Liver (tissue), 8 donors: ENCODE measurements at regions not wholly inside any gene's neighbourhood (a gene's known extent, or its start where the extent isn't known, plus 50 kb on each side); places are given as distances from the start of the nearest gene placed in this dataset.

ENCODE experiments used
- DNase-seq: peaks from one replicate; pipeline ENCODE4 v3.0.0-alpha.2; 2017; ENCODE audit warnings: low spot score
- H3K27ac ChIP-seq, 2 donors: one replicate each; pipeline ENCODE4 v1.7.0; 2013; ENCODE audit warnings: inconsistent platforms in 2 of 2, low read length in 2 of 2, control low read depth in 1 of 2, low read depth in 1 of 2, mild to moderate bottlenecking in 1 of 2
- H3K27me3 ChIP-seq, 4 donors: one replicate each; pipeline versions ENCODE4 v1.6.1 to v1.7.0; 2013; ENCODE audit warnings: low read length in 3 of 4, inconsistent platforms in 1 of 4, mild to moderate bottlenecking in 1 of 4, moderate library complexity in 1 of 4; ENCODE audit not compliant: control insufficient read depth in 4 of 4, insufficient read depth in 4 of 4
- H3K36me3 ChIP-seq, 4 donors: one replicate each; pipeline versions ENCODE4 v1.6.1 to v1.7.0; 2013; ENCODE audit warnings: low read length in 3 of 4, mild to moderate bottlenecking in 3 of 4, low read depth in 1 of 4, moderate library complexity in 1 of 4; ENCODE audit not compliant: control insufficient read depth in 4 of 4, insufficient read depth in 3 of 4
- H3K4me1 ChIP-seq, 4 donors: one replicate each; pipeline versions ENCODE4 v1.6.1 to v1.7.0; 2013; ENCODE audit warnings: low read length in 3 of 4, mild to moderate bottlenecking in 3 of 4, moderate library complexity in 1 of 4; ENCODE audit not compliant: control insufficient read depth in 4 of 4, insufficient read depth in 4 of 4
- H3K4me3 ChIP-seq, 3 donors: one replicate each; pipeline versions ENCODE4 v1.6.1 to v1.7.0; 2013; ENCODE audit warnings: low read length in 3 of 3, control low read depth in 1 of 3, low read depth in 1 of 3, mild to moderate bottlenecking in 1 of 3
- H3K9ac ChIP-seq, 2 donors: one replicate each; pipeline ENCODE4 v1.7.0; 2013; ENCODE audit warnings: low read length in 2 of 2, mild to moderate bottlenecking in 2 of 2, moderate library complexity in 2 of 2, control low read depth in 1 of 2, low read depth in 1 of 2
- H3K9me3 ChIP-seq, 4 donors: one replicate each; pipeline versions ENCODE4 v1.6.1 to v1.7.0; 2013; ENCODE audit warnings: low read length in 3 of 4; ENCODE audit not compliant: control insufficient read depth in 4 of 4
- CTCF ChIP-seq: fragments of 150-350 bp; IDR thresholded peaks from 2 replicates; pipeline ENCODE4 v1.5.1; 2017; ENCODE audit warnings: improper control_type of control experiment, low read depth, low read length; ENCODE audit not compliant: missing input control
- EGR1 ChIP-seq, 2 donors: IDR thresholded peaks; 2 replicates each; pipeline ENCODE4 v1.6.1; 2016 to 2018; ENCODE audit warnings: antibody characterized with exemption in 2 of 2, low read depth in 2 of 2
- FOXA1 ChIP-seq: IDR thresholded peaks from 2 replicates; pipeline ENCODE4 v1.6.1; 2016; ENCODE audit warnings: antibody characterized with exemption
- FOXA2 ChIP-seq: IDR thresholded peaks from 2 replicates; pipeline ENCODE4 v1.6.1; 2016; ENCODE audit warnings: antibody characterized with exemption
- GABPA ChIP-seq, 2 donors: IDR thresholded peaks in 1 of 2; conservative IDR thresholded peaks in 1 of 2; 2 replicates each; pipeline ENCODE4 v1.6.1; 2016; ENCODE audit warnings: antibody characterized with exemption in 2 of 2, mild to moderate bottlenecking in 1 of 2, moderate library complexity in 1 of 2
- HNF4A ChIP-seq, 2 donors: conservative IDR thresholded peaks; 2 replicates each; pipeline ENCODE4 v1.6.1; 2016; ENCODE audit warnings: antibody characterized with exemption in 2 of 2, mild to moderate bottlenecking in 2 of 2
- HNF4G ChIP-seq: IDR thresholded peaks from 2 replicates; pipeline ENCODE4 v1.6.1; 2016; ENCODE audit warnings: antibody characterized with exemption
- JUND ChIP-seq, 2 donors: IDR thresholded peaks; 2 replicates each; pipeline ENCODE4 v1.6.1; 2016; ENCODE audit warnings: antibody characterized with exemption in 2 of 2
- NR2F2 ChIP-seq: IDR thresholded peaks from 2 replicates; pipeline ENCODE4 v1.6.1; 2016; ENCODE audit warnings: antibody characterized with exemption
- RAD21 ChIP-seq, 2 donors: IDR thresholded peaks; 2 replicates each; pipeline ENCODE4 v1.6.1; 2016; ENCODE audit warnings: antibody characterized with exemption in 2 of 2, mild to moderate bottlenecking in 2 of 2
- REST ChIP-seq: IDR thresholded peaks from 2 replicates; pipeline ENCODE4 v1.6.1; 2016; ENCODE audit warnings: antibody characterized with exemption, mild to moderate bottlenecking
- RXRA ChIP-seq, 2 donors: IDR thresholded peaks; 2 replicates each; pipeline ENCODE4 v1.6.1; 2017 to 2018; ENCODE audit warnings: antibody characterized with exemption in 2 of 2, mild to moderate bottlenecking in 1 of 2
- SP1 ChIP-seq: IDR thresholded peaks from 2 replicates; pipeline ENCODE4 v1.6.1; 2018; ENCODE audit warnings: antibody characterized with exemption, mild to moderate bottlenecking
- TAF1 ChIP-seq: conservative IDR thresholded peaks from 2 replicates; pipeline ENCODE4 v1.6.1; 2016; ENCODE audit warnings: antibody characterized with exemption, mild to moderate bottlenecking
- YY1 ChIP-seq: IDR thresholded peaks from 2 replicates; pipeline ENCODE4 v1.6.1; 2016; ENCODE audit warnings: antibody characterized with exemption, mild to moderate bottlenecking
- WGBS: extraction: QIAGEN DNeasy Blood & Tissue Kit; methylation state at CpG from one replicate; pipeline ENCODE4 v1.1.7; 2013; 5-methylcytosine and 5-hydroxymethylcytosine counted together
- TF ChIP-seq, protein P1 (sequence below): IDR thresholded peaks from 2 replicates; pipeline ENCODE4 v1.6.1; 2016; ENCODE audit warnings: antibody characterized with exemption
- TF ChIP-seq, protein P2 (sequence below): IDR thresholded peaks from 2 replicates; pipeline ENCODE4 v1.6.1; 2016; ENCODE audit warnings: antibody characterized with exemption
- TF ChIP-seq, protein P3 (sequence below): IDR thresholded peaks from 2 replicates; pipeline ENCODE4 v1.6.1; 2016; ENCODE audit warnings: antibody characterized with exemption
- donor health status: healthy.
- donor health status: healthy.
- donor health status: healthy.
- donor health status: healthy.
- donor health status: healthy.

DNA sequence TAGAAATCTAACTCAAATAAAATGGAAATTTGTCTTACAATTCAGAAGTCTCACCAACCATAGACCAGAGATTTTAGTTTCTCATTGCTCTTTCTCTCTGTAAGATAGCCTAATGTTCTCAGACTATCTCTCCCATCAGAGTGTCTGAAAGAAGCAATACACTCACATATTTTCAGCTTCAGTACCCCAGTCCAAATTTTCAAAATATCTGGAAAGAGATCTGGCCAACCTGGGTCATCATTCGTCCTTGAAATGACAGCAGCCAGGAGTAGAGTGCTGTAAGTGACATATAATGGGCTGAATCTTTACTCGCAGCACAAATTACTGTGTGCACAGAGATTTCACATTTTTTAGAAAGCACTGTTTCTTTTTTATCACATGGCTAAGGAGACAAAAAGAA, 313.3 kb upstream of the PRR16 start:
- no peak for DNase-seq
- no peaks in the 10 kb centered on the region for H3K4me1 ChIP-seq
- H3K27ac ChIP-seq: no peak overlapping the region
- TF ChIP-seq JUND (IDR thresholded peaks at IDR 0.05) (no peak), TAF1 (no peak), FOXA1 (no peak), HNF4G (no peak), NR2F2 (no peak), EGR1 (IDR thresholded peaks at IDR 0.05; ENCODE audit: low read depth in 2 of 2) (no peak), REST (no peak), HNF4A (conservative IDR thresholded peaks at IDR 0.05) (no peak), GABPA (IDR thresholded peaks at IDR 0.05 in 1 of 2, conservative IDR thresholded peaks at IDR 0.05 in 1 of 2) (no peak), CTCF (no peak), SP1 (no peak), YY1 (no peak), RXRA (IDR thresholded peaks at IDR 0.05) (no peak), RAD21 (IDR thresholded peaks at IDR 0.05) (no peak), FOXA2 (no peak)
- TF ChIP-seq, protein P1, sequence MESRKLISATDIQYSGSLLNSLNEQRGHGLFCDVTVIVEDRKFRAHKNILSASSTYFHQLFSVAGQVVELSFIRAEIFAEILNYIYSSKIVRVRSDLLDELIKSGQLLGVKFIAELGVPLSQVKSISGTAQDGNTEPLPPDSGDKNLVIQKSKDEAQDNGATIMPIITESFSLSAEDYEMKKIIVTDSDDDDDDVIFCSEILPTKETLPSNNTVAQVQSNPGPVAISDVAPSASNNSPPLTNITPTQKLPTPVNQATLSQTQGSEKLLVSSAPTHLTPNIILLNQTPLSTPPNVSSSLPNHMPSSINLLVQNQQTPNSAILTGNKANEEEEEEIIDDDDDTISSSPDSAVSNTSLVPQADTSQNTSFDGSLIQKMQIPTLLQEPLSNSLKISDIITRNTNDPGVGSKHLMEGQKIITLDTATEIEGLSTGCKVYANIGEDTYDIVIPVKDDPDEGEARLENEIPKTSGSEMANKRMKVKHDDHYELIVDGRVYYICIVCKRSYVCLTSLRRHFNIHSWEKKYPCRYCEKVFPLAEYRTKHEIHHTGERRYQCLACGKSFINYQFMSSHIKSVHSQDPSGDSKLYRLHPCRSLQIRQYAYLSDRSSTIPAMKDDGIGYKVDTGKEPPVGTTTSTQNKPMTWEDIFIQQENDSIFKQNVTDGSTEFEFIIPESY: no peak
- TF ChIP-seq, protein P2, sequence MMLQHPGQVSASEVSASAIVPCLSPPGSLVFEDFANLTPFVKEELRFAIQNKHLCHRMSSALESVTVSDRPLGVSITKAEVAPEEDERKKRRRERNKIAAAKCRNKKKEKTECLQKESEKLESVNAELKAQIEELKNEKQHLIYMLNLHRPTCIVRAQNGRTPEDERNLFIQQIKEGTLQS: no peak
- TF ChIP-seq, protein P3, sequence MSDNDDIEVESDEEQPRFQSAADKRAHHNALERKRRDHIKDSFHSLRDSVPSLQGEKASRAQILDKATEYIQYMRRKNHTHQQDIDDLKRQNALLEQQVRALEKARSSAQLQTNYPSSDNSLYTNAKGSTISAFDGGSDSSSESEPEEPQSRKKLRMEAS: no peak
- no peaks in the 10 kb centered on the region for H3K9me3 ChIP-seq
- no peaks in the 10 kb centered on the region for H3K36me3 ChIP-seq
- H3K9ac ChIP-seq: no peak overlapping the region
- WGBS: 69% methylated on average over 2 of the region's 2 CpGs
- no peaks in the 10 kb centered on the region for H3K27me3 ChIP-seq
- H3K4me3 ChIP-seq: no peak overlapping the region
